ENCODE measurements at regions not wholly inside any gene's neighbourhood (a gene's known extent, or its start where the extent isn't known, plus 50 kb on each side); places are given as distances from the start of the nearest gene placed in this dataset.

GRCh38 chr3:189500798-189501495 lies 130.2 kb upstream of the TP63 start:
- no peak for DNase-seq (ENCODE audit: low read depth)

- no peak for DNase-seq (ENCODE audit: low read depth)
Measured at GRCh38 chr3:189502256-189502655, 128.9 kb upstream of the TP63 start.

- DNase-seq (ENCODE audit: low read depth): no peak
Measured at GRCh38 chr3:189502676-189503257, 128.4 kb upstream of the TP63 start.

DNA sequence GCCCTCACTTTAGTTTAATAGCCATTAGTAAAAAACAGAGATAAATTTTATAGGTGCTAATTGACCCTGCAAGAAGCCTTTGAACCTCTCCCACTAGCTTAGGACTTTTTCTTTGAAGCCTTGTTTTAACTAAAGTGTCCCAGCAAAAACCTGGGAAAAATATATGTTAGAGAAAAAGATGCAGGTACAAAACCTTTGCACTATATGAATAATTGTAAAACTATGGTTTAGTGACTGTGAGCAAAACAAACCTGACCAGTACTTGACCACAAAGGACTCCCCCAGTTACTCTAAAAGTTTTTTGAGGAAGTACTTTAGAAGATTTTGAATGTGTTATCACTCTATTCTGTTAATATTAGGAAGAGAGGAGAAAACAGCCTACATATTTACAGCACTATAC lies 123.3 kb upstream of the TP63 start:
- no peak for DNase-seq (ENCODE audit: low read depth)

DNA sequence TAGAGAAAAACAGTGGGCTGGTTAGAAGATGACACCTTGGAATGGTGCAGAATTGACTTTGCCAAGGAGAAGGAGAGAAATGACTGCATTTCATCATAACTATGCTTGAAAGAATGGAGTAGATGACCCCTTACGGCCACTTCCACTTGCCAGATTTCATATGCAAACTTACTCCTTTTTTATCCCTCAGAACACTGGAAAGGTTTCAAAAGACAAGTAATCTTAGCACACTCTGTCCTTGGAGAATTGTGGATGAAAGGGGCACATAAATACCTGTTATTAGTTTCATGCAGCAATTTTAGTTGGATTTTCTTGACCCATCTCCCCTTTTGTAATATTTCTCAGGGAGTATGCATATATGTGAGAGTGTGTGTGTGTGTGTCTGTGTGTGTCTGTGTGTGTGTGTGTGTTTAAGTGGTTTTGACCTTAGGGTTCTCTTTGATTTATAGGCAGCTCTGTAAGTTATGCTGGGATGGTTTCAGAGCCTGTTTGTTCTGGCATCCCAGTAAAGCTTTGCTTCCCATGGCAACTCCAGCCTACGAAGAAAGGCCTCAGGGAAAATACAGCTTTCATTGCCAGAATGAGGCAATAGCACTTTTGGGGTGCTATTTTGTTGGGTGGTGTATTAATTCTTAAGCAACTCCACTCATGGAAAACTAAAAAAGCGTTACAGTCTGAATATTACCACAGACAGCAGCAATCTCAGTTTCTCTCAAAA lies 122.2 kb upstream of the TP63 start:
- no peak for DNase-seq (ENCODE audit: low read depth)

DNA sequence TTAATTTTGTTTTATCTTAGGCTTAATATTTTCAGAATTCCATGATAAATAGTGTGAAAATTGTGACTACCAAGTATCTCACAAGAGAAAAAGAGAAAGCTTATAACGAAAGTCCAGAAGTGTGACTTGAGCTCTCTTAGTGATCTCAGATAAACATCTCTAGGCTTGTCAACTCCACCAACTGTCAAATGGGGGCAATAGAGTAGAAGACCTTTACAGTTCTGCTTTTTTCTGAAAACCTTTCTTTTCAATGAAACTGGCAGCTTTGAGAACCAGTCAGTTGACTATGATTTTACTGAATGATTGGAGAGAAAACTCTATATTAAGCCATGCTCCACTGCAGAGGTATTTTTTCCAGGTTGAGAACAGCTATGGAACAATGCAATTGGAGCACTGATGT lies 119.2 kb upstream of the TP63 start:
- DNase-seq (ENCODE audit: low read depth): no peak

DNA sequence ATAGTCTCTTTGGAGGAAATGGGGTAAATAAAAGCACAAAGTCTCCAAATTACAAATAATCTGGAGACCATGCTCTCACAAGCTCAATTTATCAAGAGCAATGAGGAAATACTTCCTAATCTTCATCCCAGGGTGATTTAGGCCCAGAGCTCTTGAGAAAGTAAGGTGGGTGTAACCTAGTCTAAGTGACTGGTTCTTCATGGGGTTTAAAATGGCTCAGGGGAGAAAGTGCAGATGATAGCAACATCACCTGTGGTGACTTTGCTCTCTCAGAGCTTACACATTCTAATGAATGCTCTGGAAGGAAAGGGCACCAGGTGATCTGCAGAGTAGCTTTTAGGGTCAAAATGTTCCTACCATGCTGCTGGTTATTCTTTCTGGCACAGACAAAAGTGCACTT lies 118.4 kb upstream of the TP63 start:
- DNase-seq (ENCODE audit: low read depth): no peak

GRCh38 chr3:189513281-189514117 lies 117.7 kb upstream of the TP63 start:
- DNase-seq (ENCODE audit: low read depth): no peak

DNA sequence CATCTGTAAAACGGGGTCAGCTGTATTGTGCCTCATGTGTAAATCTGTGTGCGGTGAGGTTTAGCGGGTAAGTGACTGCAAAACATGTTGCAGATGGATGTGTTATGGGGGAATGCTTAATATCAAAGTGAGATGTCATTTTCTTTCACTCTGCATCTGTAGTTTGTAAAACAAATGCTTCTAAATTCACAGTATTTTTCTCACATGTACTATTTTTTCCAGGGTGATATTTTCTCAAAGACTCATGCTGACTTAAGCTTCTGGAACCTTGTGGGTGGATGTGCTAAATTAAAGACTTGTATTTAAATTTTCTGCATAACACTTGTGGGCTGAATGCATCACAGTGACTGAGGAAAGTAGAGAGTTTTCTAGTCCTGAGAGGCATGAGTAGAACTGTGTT lies 115.2 kb upstream of the TP63 start:
- no peak for DNase-seq (ENCODE audit: low read depth)

GRCh38 chr3:189517981-189518380 lies 113.2 kb upstream of the TP63 start:
- DNase-seq (ENCODE audit: low read depth): peak; percentile 6

- DNase-seq (ENCODE audit: low read depth): no peak
Measured at GRCh38 chr3:189519458-189519857, 111.7 kb upstream of the TP63 start.

- no peak for DNase-seq (ENCODE audit: low read depth)
Measured at GRCh38 chr3:189529468-189529867, 101.7 kb upstream of the TP63 start.

- DNase-seq (ENCODE audit: low read depth): no peak
Measured at GRCh38 chr3:189529889-189530471, 101.2 kb upstream of the TP63 start.

- peak; percentile 73 for DNase-seq (ENCODE audit: low read depth)
Measured at GRCh38 chr3:189530822-189531221, 100.4 kb upstream of the TP63 start.

GRCh38 chr3:189531271-189531670 lies 99.9 kb upstream of the TP63 start:
- no peak for DNase-seq (ENCODE audit: low read depth)

GRCh38 chr3:189534531-189534930 lies 96.7 kb upstream of the TP63 start:
- peak; percentile 12 for DNase-seq (ENCODE audit: low read depth)

DNA sequence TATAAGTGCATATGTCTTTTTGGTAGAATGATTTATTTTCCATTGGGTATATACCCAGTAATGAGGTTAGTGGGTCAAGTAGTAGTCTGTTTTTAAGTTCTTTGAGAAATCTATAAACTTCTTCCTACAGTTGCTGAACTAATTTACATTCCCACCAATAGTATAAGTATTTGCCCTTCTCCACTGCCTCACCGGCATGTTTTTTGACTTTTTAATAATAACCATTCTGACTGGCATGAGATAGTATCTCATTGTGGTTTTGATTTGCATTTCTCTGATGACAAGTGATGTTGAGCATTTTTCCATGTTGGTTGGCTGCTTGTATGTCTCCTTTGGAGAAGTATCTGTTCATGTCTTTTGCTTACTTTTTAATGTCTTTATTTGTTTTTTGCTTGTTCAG lies 94.1 kb upstream of the TP63 start:
- no peak for DNase-seq (ENCODE audit: low read depth)

- DNase-seq (ENCODE audit: low read depth): no peak
Measured at GRCh38 chr3:189547448-189547847, 83.7 kb upstream of the TP63 start.

GRCh38 chr3:189548053-189548452 lies 83.1 kb upstream of the TP63 start:
- DNase-seq (ENCODE audit: low read depth): no peak

DNA sequence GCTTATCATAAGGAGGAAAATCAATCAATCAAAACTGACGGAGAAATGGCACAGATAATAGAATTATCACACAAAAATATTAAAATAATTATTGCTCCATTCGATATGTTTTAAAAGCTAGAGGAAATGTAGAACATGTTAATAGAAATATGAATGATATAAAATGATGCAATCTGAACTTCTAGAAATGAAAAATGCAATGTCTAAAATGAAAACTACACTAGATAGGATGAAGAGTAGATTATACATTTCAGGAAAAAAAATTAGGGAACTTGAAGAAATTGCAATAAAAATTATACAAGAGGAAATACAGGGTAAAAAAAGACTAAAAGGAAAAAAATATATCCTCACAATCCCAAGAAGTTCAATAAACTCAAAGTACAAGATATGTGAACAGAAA lies 80.2 kb upstream of the TP63 start:
- DNase-seq (ENCODE audit: low read depth): no peak

DNA sequence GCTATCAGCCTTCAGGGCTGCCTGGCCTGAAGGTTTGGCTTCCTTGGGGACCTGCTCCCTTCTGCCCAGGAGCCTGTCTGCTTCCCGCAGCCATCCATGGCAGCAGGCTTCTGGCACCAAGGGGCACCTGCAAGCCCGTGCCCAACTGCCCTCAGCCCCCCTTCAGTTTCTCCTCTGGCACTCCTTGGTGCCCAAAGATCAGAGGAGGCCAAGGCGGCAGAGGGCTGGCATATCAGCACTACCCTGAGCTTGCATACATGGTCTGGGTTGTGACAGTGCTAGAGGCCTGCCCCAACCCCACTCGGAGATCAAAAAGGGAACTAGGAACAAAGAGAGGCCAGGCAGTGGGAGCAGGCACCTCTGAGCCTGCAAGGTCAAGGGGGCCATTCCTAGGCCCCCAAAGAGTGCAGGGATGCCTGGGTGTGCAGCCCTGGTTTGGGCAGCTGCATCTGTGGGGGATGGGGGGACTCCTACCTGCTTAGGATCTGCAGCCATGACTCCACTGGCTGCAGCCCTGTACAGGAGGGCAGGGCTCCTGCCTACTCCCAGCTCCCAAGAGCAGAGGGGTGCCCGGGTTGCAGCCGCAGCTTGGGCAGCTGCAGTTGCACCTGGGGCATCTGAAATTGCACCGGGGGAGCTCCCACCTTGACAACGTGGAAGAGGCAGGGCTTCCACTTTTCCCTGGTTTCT lies 76.2 kb upstream of the TP63 start:
- DNase-seq (ENCODE audit: low read depth): no peak

Measured in LHCN-M2 (cell line).